ENCODE measurements at regions not wholly inside any gene's neighbourhood (a gene's known extent, or its start where the extent isn't known, plus 50 kb on each side); places are given as distances from the start of the nearest gene placed in this dataset.

GRCh38 chr11:70688142-70688541, 289.8 kb downstream of the CTTN start:
- Histone ChIP-seq H3F3A (ENCODE audit: insufficient read depth) (no peaks in the 10 kb centered on the region), H4K20me1 (ENCODE audit: low read depth, low read length) (no peaks in the 10 kb centered on the region), H3K9me3 (ENCODE audit: insufficient read depth, low read length) (no peaks in the 10 kb centered on the region), H3K79me2 (ENCODE audit: insufficient read depth, low read length) (no peaks in the 10 kb centered on the region), H3K9me2 (replicated peaks; ENCODE audit: insufficient read depth, low read length) (no peaks in the 10 kb centered on the region), H3K4me3 (ENCODE audit: insufficient read depth, low read length, poor library complexity, severe bottlenecking) (no peak overlapping the region), H3K36me3 (ENCODE audit: low read length) (no peaks in the 10 kb centered on the region), H3K27me3 (ENCODE audit: low read length) (no peaks in the 10 kb centered on the region), H3K4me2 (ENCODE audit: low read depth, low read length, poor library complexity, severe bottlenecking) (no peak overlapping the region), H2AFZ (ENCODE audit: low read depth, low read length, severe bottlenecking) (no peak overlapping the region), H3K27ac (ENCODE audit: low read depth, low read length) (no peak overlapping the region), H3K9ac (ENCODE audit: low read length) (no peak overlapping the region)
- no peak for TF ChIP-seq CTCF (IDR thresholded peaks at IDR 0.05; ENCODE audit: insufficient read depth, low read length, poor library complexity, severe bottlenecking)
- TF ChIP-seq EZH2phosphoT487 (conservative IDR thresholded peaks at IDR 0.05; ENCODE audit: low read length): no peak

GRCh38 chr11:70689764-70690163, 291.4 kb downstream of the CTTN start:
- no peaks in the 10 kb centered on the region for H3K9me3 ChIP-seq (ENCODE audit: insufficient read depth, low read length)
- no peaks in the 10 kb centered on the region for H3K79me2 ChIP-seq (ENCODE audit: insufficient read depth, low read length)
- no peaks in the 10 kb centered on the region for H3K9me2 ChIP-seq (replicated peaks; ENCODE audit: insufficient read depth, low read length)
- H3K4me2 ChIP-seq (ENCODE audit: low read depth, low read length, poor library complexity, severe bottlenecking): no peak overlapping the region
- H3K27ac ChIP-seq (ENCODE audit: low read depth, low read length): no peak overlapping the region
- TF ChIP-seq CTCF (IDR thresholded peaks at IDR 0.05; ENCODE audit: insufficient read depth, low read length, poor library complexity, severe bottlenecking) (no peak), EZH2phosphoT487 (conservative IDR thresholded peaks at IDR 0.05; ENCODE audit: low read length) (no peak)
- no peak overlapping the region for H2AFZ ChIP-seq (ENCODE audit: low read depth, low read length, severe bottlenecking)
- H3K27me3 ChIP-seq (ENCODE audit: low read length): no peaks in the 10 kb centered on the region
- no peaks in the 10 kb centered on the region for H4K20me1 ChIP-seq (ENCODE audit: low read depth, low read length)
- H3F3A ChIP-seq (ENCODE audit: insufficient read depth): no peaks in the 10 kb centered on the region
- H3K36me3 ChIP-seq (ENCODE audit: low read length): no peaks in the 10 kb centered on the region
- H3K9ac ChIP-seq (ENCODE audit: low read length): no peak overlapping the region
- H3K4me3 ChIP-seq (ENCODE audit: insufficient read depth, low read length, poor library complexity, severe bottlenecking): no peak overlapping the region

- Histone ChIP-seq H3K4me2 (ENCODE audit: low read depth, low read length, poor library complexity, severe bottlenecking) (no peak overlapping the region), H2AFZ (ENCODE audit: low read depth, low read length, severe bottlenecking) (no peak overlapping the region), H3K27me3 (ENCODE audit: low read length) (no peaks in the 10 kb centered on the region), H3K27ac (ENCODE audit: low read depth, low read length) (no peak overlapping the region), H3K9ac (ENCODE audit: low read length) (no peak overlapping the region), H3K9me3 (ENCODE audit: insufficient read depth, low read length) (no peaks in the 10 kb centered on the region), H3K36me3 (ENCODE audit: low read length) (no peaks in the 10 kb centered on the region), H3K4me3 (ENCODE audit: insufficient read depth, low read length, poor library complexity, severe bottlenecking) (no peak overlapping the region), H4K20me1 (ENCODE audit: low read depth, low read length) (no peaks in the 10 kb centered on the region), H3K79me2 (ENCODE audit: insufficient read depth, low read length) (no peaks in the 10 kb centered on the region), H3K9me2 (replicated peaks; ENCODE audit: insufficient read depth, low read length) (no peaks in the 10 kb centered on the region), H3F3A (ENCODE audit: insufficient read depth) (no peaks in the 10 kb centered on the region)
- no peak for TF ChIP-seq CTCF (IDR thresholded peaks at IDR 0.05; ENCODE audit: insufficient read depth, low read length, poor library complexity, severe bottlenecking)
- no peak for TF ChIP-seq EZH2phosphoT487 (conservative IDR thresholded peaks at IDR 0.05; ENCODE audit: low read length)
Observed at GRCh38 chr11:70692131-70692530, 293.8 kb downstream of the CTTN start.
